OCI-LY3 (cell line): ENCODE measurements at regions not wholly inside any gene's neighbourhood (a gene's known extent, or its start where the extent isn't known, plus 50 kb on each side); places are given as distances from the start of the nearest gene placed in this dataset.

Experiments
- CTCF ChIP-seq: fragments of 200-600, 300-600 bp; sonication (generic); IDR thresholded peaks from 2 replicates; pipeline ENCODE4 v1.5.1; 2014; ENCODE audit warnings: antibody characterized with exemption, low read length, low read depth
- EZH2phosphoT487 ChIP-seq: fragments of 200-600 bp; shearing (Covaris generic); IDR thresholded peaks from 2 replicates; pipeline ENCODE4 v1.6.1; 2018; ENCODE audit warnings: antibody characterized with exemption, mixed run types, low read depth

GRCh38 chr5:89125372-89125771 lies 242.4 kb upstream of the MEF2C start:
- no peak for TF ChIP-seq CTCF
- TF ChIP-seq EZH2phosphoT487, result no peak
